OCI-LY7 (cell line): ENCODE measurements at regions not wholly inside any gene's neighbourhood (a gene's known extent, or its start where the extent isn't known, plus 50 kb on each side); places are given as distances from the start of the nearest gene placed in this dataset.

ENCODE experiments used
- BruUV-seq: library from RNA; stranded (reverse); fragments of 400-500 nt; replicated peaks from 2 replicates; lab custom pipeline; 2021; lab: Mats Ljungman, UMichigan
- CTCF ChIA-PET: fragments of 300-600 bp; sonication (Branson Sonifier 250); formaldehyde crosslinking; loops from one replicate; lab custom pipeline; 2022; ENCODE audit warnings: antibody characterized with exemption; ENCODE audit not compliant: unreplicated experiment; lab: Charles Lee
- POLR2A ChIA-PET: fragments of 300-600 bp; sonication (Branson Sonifier 250); formaldehyde crosslinking; loops from one replicate; lab custom pipeline; 2022; ENCODE audit warnings: antibody characterized with exemption; lab: Charles Lee
- DNase-seq: peaks from one replicate; pipeline ENCODE4 v3.0.0-alpha.2; 2015; ENCODE audit warnings: low spot score
- H2AFZ ChIP-seq: fragments of 200-600 bp; sonication (generic), shearing (Covaris generic); 2 replicates; pipeline ENCODE4 v1.6.1; 2014; ENCODE audit warnings: mild to moderate bottlenecking, antibody characterized with exemption, low read length, moderate library complexity
- H3K27ac ChIP-seq: fragments of 200-600 bp; sonication (generic); 2 replicates; pipeline ENCODE4 v1.5.1; 2014; ENCODE audit warnings: mixed run types, low read depth, mild to moderate bottlenecking, moderate library complexity, low read length, inconsistent platforms; ENCODE audit not compliant: poor library complexity, severe bottlenecking
- H3K36me3 ChIP-seq: fragments of 200-600 bp; sonication (generic); 2 replicates; pipeline ENCODE4 v1.6.1; 2014; ENCODE audit warnings: mild to moderate bottlenecking, antibody characterized with exemption, low read length, moderate library complexity, mixed read lengths; ENCODE audit not compliant: insufficient read depth
- H3K4me1 ChIP-seq: fragments of 200-600 bp; sonication (generic); 2 replicates; pipeline ENCODE4 v1.5.1; 2014; ENCODE audit warnings: mild to moderate bottlenecking, low read length; ENCODE audit not compliant: insufficient read depth, poor library complexity, severe bottlenecking
- H3K4me2 ChIP-seq: fragments of 200-600 bp; sonication (generic); 2 replicates; pipeline ENCODE4 v1.6.1; 2014; ENCODE audit warnings: mild to moderate bottlenecking, low read length
- H3K4me3 ChIP-seq: fragments of 200-600 bp; sonication (generic); 2 replicates; pipeline ENCODE4 v1.5.1; 2014; ENCODE audit warnings: mild to moderate bottlenecking, low read depth, low read length; ENCODE audit not compliant: poor library complexity, severe bottlenecking
- H3K79me2 ChIP-seq: fragments of 200-600 bp; sonication (generic); 2 replicates; pipeline ENCODE4 v1.6.1; 2016; ENCODE audit warnings: low read depth, mild to moderate bottlenecking, low read length, moderate library complexity, mixed read lengths; ENCODE audit not compliant: insufficient read depth
- H3K9me2 ChIP-seq: fragments of 200-600 bp; sonication (generic); 2 replicates; pipeline ENCODE4 v1.6.1; 2016; ENCODE audit warnings: mild to moderate bottlenecking, low read length, mixed read lengths; ENCODE audit not compliant: insufficient read depth
- H3K9me3 ChIP-seq: fragments of 200-600 bp; sonication (generic); 2 replicates; pipeline ENCODE4 v1.6.1; 2014; ENCODE audit warnings: mild to moderate bottlenecking, mixed run types, low read length, mixed read lengths
- H4K20me1 ChIP-seq: fragments of 200-600 bp; sonication (generic); 2 replicates; pipeline ENCODE4 v1.6.1; 2014; ENCODE audit warnings: mild to moderate bottlenecking, antibody characterized with exemption, low read length, moderate library complexity, mixed read lengths; ENCODE audit not compliant: insufficient read depth
- CTCF ChIP-seq: fragments of 200-600 bp; sonication (generic); conservative IDR thresholded peaks from 2 replicates; pipeline ENCODE4 v1.5.1; 2014; ENCODE audit warnings: mild to moderate bottlenecking, antibody characterized with exemption, low read length, moderate library complexity, mixed read lengths
- EZH2phosphoT487 ChIP-seq: fragments of 200-600 bp; sonication (generic); IDR thresholded peaks from 2 replicates; pipeline ENCODE4 v1.6.1; 2018; ENCODE audit warnings: low read depth, borderline replicate concordance, mild to moderate bottlenecking, mixed run types, antibody characterized with exemption, low read length, moderate library complexity, mixed read lengths
- intact Hi-C: fragments of 100-400 bp; cut with micrococcal nuclease; formaldehyde crosslinking; loops from one replicate; pipeline ENCODE4 v1.10.0; 2022; ENCODE audit not compliant: unreplicated experiment

- ChIA-PET POLR2A (no interaction called here), CTCF (no interaction called here)
- DNase-seq: no peak
- no peaks in the 10 kb centered on the region for H3K9me3 ChIP-seq
- no peaks in the 10 kb centered on the region for H3K4me1 ChIP-seq
- intact Hi-C loops: no loop called here
- no peaks in the 10 kb centered on the region for H3K79me2 ChIP-seq
- H4K20me1 ChIP-seq: no peaks in the 10 kb centered on the region
- no peak overlapping the region for H3K4me2 ChIP-seq
- H3K27ac ChIP-seq: no peak overlapping the region
- H2AFZ ChIP-seq: no peak overlapping the region
- no TSS peak for BruUV-seq
- no peaks in the 10 kb centered on the region for H3K36me3 ChIP-seq
- no peak overlapping the region for H3K4me3 ChIP-seq
- no peaks in the 10 kb centered on the region for H3K9me2 ChIP-seq
- no peak for TF ChIP-seq EZH2phosphoT487
- TF ChIP-seq CTCF: no peak
Measured at GRCh38 chr3:73734211-73735089, 109.7 kb upstream of the PDZRN3 start.

GRCh38 chr3:73733746-73734145 is 109.0 kb upstream of the PDZRN3 start:
- no TSS peak for BruUV-seq
- DNase-seq: no peak
- Histone ChIP-seq H3K36me3 (no peaks in the 10 kb centered on the region), H3K4me1 (no peaks in the 10 kb centered on the region), H4K20me1 (no peaks in the 10 kb centered on the region), H3K4me2 (no peak overlapping the region), H3K79me2 (no peaks in the 10 kb centered on the region), H3K9me2 (no peaks in the 10 kb centered on the region), H2AFZ (no peak overlapping the region), H3K9me3 (no peaks in the 10 kb centered on the region), H3K4me3 (no peak overlapping the region), H3K27ac (no peak overlapping the region)
- ChIA-PET POLR2A (no interaction called here), CTCF (no interaction called here)
- intact Hi-C loops: no loop called here
- TF ChIP-seq CTCF (no peak), EZH2phosphoT487 (no peak)

- Histone ChIP-seq H2AFZ (no peak overlapping the region), H3K9me3 (no peaks in the 10 kb centered on the region), H3K79me2 (no peaks in the 10 kb centered on the region), H3K9me2 (no peaks in the 10 kb centered on the region), H3K4me3 (no peak overlapping the region), H4K20me1 (no peaks in the 10 kb centered on the region), H3K27ac (no peak overlapping the region), H3K36me3 (no peaks in the 10 kb centered on the region), H3K4me1 (no peaks in the 10 kb centered on the region), H3K4me2 (no peak overlapping the region)
- BruUV-seq: no TSS peak
- no peak for DNase-seq
- intact Hi-C loops: no loop called here
- CTCF ChIA-PET: no interaction called here
- no peak for TF ChIP-seq EZH2phosphoT487
- no peak for TF ChIP-seq CTCF
- POLR2A ChIA-PET: interaction anchor here (0.6 to 0.7 kb wide), 3 partner anchors 11 to 1547 kb away, joined by 3 to 4 read pairs (median 3); no protein-coding TSS in a partner anchor
Measured at GRCh38 chr3:73729969-73730440, 105.3 kb upstream of the PDZRN3 start.
